K562 (cell line): ENCODE measurements at regions not wholly inside any gene's neighbourhood (a gene's known extent, or its start where the extent isn't known, plus 50 kb on each side); places are given as distances from the start of the nearest gene placed in this dataset.
A peak's percentile ranks its signal among the peaks of the same experiment; 100 is the strongest.

Source experiments
- ATAC-seq: fragments of 200-7000 bp; cut with Tn5 transposase; 3 replicates; pipeline ENCODE4 v1.9.1; 2020; ENCODE audit warnings: moderate library complexity
- BruUV-seq: library from RNA; stranded (reverse); fragments of 400-500 nt; replicated peaks from 2 replicates; lab custom pipeline; 2021; lab: Mats Ljungman, UMichigan
- CTCF ChIA-PET: fragments of 300-600 bp; formaldehyde crosslinking; extraction: SDS; loops from one replicate; lab custom pipeline; 2021; ENCODE audit warnings: low intra/inter-chr PET ratio; lab: Yijun Ruan, JAX
- POLR2A ChIA-PET: fragments of 300-600, 350-650 bp; sonication (Branson Sonifier 250); formaldehyde crosslinking; extraction: SDS; loops from one replicate; lab custom pipeline; 2021; ENCODE audit warnings: antibody characterized with exemption, inconsistent platforms; lab: Yijun Ruan, JAX
- DNase-seq, 4 experiments: peaks; one replicate each; pipeline versions ENCODE4 v3.0.0 to v3.0.0-alpha.2; 2011 to 2018; ENCODE audit warnings: low spot score in 3 of 4, mixed read lengths in 3 of 4; ENCODE audit errors: extremely low read depth in 1 of 4
- FAIRE-seq: peaks from 2 replicates; lab custom pipeline; 2011; peaks lifted over from hg19 to GRCh38; lab: Jason Lieb, UNC
- H2AFZ ChIP-seq: 2 replicates; pipeline ENCODE4 v1.6.0; 2011; ENCODE audit warnings: low read depth, low read length, control low read depth, inconsistent platforms
- H3K27ac ChIP-seq: fragments of 200-600 bp; 3 replicates; pipeline ENCODE4 v1.8.0; 2011; ENCODE audit warnings: low read depth, mild to moderate bottlenecking, control low read depth, inconsistent platforms, low read length, moderate library complexity, mixed read lengths; ENCODE audit errors: extremely low read depth
- H3K27me3 ChIP-seq, 2 experiments: fragments of 300-600 bp in 1 of 2; 2 replicates in 1 of 2; 3 replicates in 1 of 2; pipeline versions ENCODE4 v1.6.0 to v1.8.0; 2011; ENCODE audit warnings: inconsistent platforms in 2 of 2, low read length in 2 of 2, mild to moderate bottlenecking in 1 of 2, mixed read lengths in 1 of 2, moderate library complexity in 1 of 2; ENCODE audit not compliant: control insufficient read depth in 2 of 2, insufficient read depth in 2 of 2
- H3K36me3 ChIP-seq: fragments of 300-600 bp; 3 replicates; pipeline ENCODE4 v1.8.0; 2011; ENCODE audit warnings: mild to moderate bottlenecking, low read length, inconsistent platforms; ENCODE audit not compliant: control insufficient read depth, insufficient read depth
- H3K4me1 ChIP-seq, 2 experiments: fragments of 200-600 bp in 1 of 2; replicated peaks in 1 of 2; 2 replicates in 1 of 2; 3 replicates in 1 of 2; pipeline versions ENCODE4 v1.5.1 to v1.8.0; 2011; ENCODE audit warnings: inconsistent platforms in 2 of 2, low read length in 2 of 2, mild to moderate bottlenecking in 1 of 2, mixed read lengths in 1 of 2, moderate library complexity in 1 of 2; ENCODE audit not compliant: control insufficient read depth in 2 of 2, insufficient read depth in 2 of 2
- H3K4me2 ChIP-seq: 2 replicates; pipeline ENCODE4 v1.6.1; 2011; ENCODE audit warnings: low read length, control low read depth, inconsistent platforms, mixed read lengths; ENCODE audit not compliant: insufficient read depth
- H3K4me3 ChIP-seq: fragments of 200-600 bp; sonication (generic), shearing (Covaris generic); 2 replicates; pipeline ENCODE4 v1.5.1; 2016; ENCODE audit warnings: control low read depth, inconsistent platforms
- H3K79me2 ChIP-seq: fragments of 200-600 bp; 3 replicates; pipeline ENCODE4 v1.8.0; 2011; ENCODE audit warnings: low read length, inconsistent platforms; ENCODE audit not compliant: control insufficient read depth, insufficient read depth
- H3K9ac ChIP-seq, 2 experiments: 2 replicates each; pipeline versions ENCODE4 v1.6.0 to v1.6.1; 2011; ENCODE audit warnings: low read depth in 2 of 2, low read length in 2 of 2, control low read depth in 1 of 2, inconsistent platforms in 1 of 2, mild to moderate bottlenecking in 1 of 2, mixed read lengths in 1 of 2; ENCODE audit not compliant: insufficient read depth in 1 of 2
- H3K9me1 ChIP-seq: one replicate; pipeline ENCODE4 v1.6.0; 2011; ENCODE audit warnings: inconsistent platforms, mild to moderate bottlenecking, low read length, moderate library complexity; ENCODE audit not compliant: control insufficient read depth, insufficient read depth
- H3K9me3 ChIP-seq: replicated peaks from 2 replicates; pipeline ENCODE4 v1.5.1; 2011; ENCODE audit warnings: low read depth, low read length, inconsistent platforms; ENCODE audit not compliant: control insufficient read depth, insufficient read depth
- H4K20me1 ChIP-seq: replicated peaks from 2 replicates; pipeline ENCODE4 v1.6.1; 2011; ENCODE audit warnings: low read length, inconsistent platforms, mixed read lengths; ENCODE audit not compliant: control insufficient read depth, insufficient read depth
- E2F8 ChIP-seq: fragments of 450-650 bp; IDR thresholded peaks from 2 replicates; pipeline ENCODE4 v1.7.1; 2018; ENCODE audit warnings: mild to moderate bottlenecking, low read depth; ENCODE audit not compliant: partially characterized antibody
- EP300 ChIP-seq: IDR thresholded peaks from 2 replicates; pipeline ENCODE4 v1.6.1; 2012; ENCODE audit warnings: low read length, improper control_type of control experiment
- LEF1 ChIP-seq: fragments of 450-650 bp; IDR thresholded peaks from 2 replicates; pipeline ENCODE4 v1.6.1; 2016; ENCODE audit warnings: mild to moderate bottlenecking
- PURB ChIP-seq: sonication (generic); formaldehyde crosslinking; IDR thresholded peaks from 2 replicates; pipeline ENCODE4 v1.9.0; 2021; ENCODE audit warnings: low read depth, mild to moderate bottlenecking, missing genetic modification reagents
- SFPQ ChIP-seq: fragments of 200-400 bp; formaldehyde crosslinking; IDR thresholded peaks from 2 replicates; pipeline ENCODE4 v1.6.1; 2017; ENCODE audit warnings: mild to moderate bottlenecking, low read depth, low read length, moderate library complexity
- SMAD3 ChIP-seq: fragments of 450-650 bp; formaldehyde crosslinking; conservative IDR thresholded peaks from 2 replicates; pipeline ENCODE4 v1.4.0; 2020; ENCODE audit warnings: mild to moderate bottlenecking
- SNRNP70 ChIP-seq: fragments of 200-400 bp; formaldehyde crosslinking; optimal IDR thresholded peaks from 2 replicates; pipeline ENCODE3; 2017; ENCODE audit warnings: low read depth, low read length
- STAG1 ChIP-seq: sonication (generic); formaldehyde crosslinking; IDR thresholded peaks from 2 replicates; pipeline ENCODE4 v1.5.0; 2020; ENCODE audit warnings: missing genetic modification reagents, borderline replicate concordance
- ZNF224 ChIP-seq: sonication (generic); formaldehyde crosslinking; IDR thresholded peaks from 2 replicates; pipeline ENCODE4 v1.8.0; 2022; ENCODE audit warnings: mild to moderate bottlenecking, missing genetic modification reagents
- WGBS: fragments of 100-300 bp; shearing (Covaris generic); methylation state at CpG from one replicate; pipeline ENCODE4 v1.1.6; 2016; ENCODE audit warnings: low coverage, mixed read lengths; ENCODE audit not compliant: insufficient coverage; ENCODE audit errors: missing lambda C conversion rate; 5-methylcytosine and 5-hydroxymethylcytosine counted together
- in situ Hi-C: fragments of 300-500 bp; cut with MboI; formaldehyde crosslinking; loops from 4 replicates; pipeline ENCODE4 v1.15.0; 2018; ENCODE audit warnings: inconsistent platforms, mixed read lengths
- intact Hi-C: fragments of 100-400 bp; cut with micrococcal nuclease; formaldehyde crosslinking; loops from 2 replicates; pipeline ENCODE4 v1.14.2; 2022

- no peak for TF ChIP-seq SFPQ
- TF ChIP-seq E2F8, result no peak
- no peak for TF ChIP-seq SNRNP70
- TF ChIP-seq SMAD3 (CRISPR knock-in tag), result no peak
- TF ChIP-seq LEF1, result no peak
- no peak for TF ChIP-seq PURB (CRISPR knock-in tag)
- TF ChIP-seq STAG1, result no peak
These were observed 676.3 kb upstream of the KCND2 start (continued) for GRCh38 chr7:119596651-119597050.

GRCh38 chr7:119606297-119606696, 666.7 kb upstream of the KCND2 start:
- H2AFZ ChIP-seq, result no peak overlapping the region
- POLR2A ChIA-PET, result no interaction called here
- no peaks in the 10 kb centered on the region for H3K36me3 ChIP-seq
- no TSS peak for BruUV-seq
- 64% methylated on average over 1 of the region's 1 CpG for WGBS
- H3K4me1 ChIP-seq, result no peaks in the 10 kb centered on the region
- H3K79me2 ChIP-seq, result no peaks in the 10 kb centered on the region
- DNase-seq, result no peak
- H3K4me3 ChIP-seq, result no peak overlapping the region
- no peak overlapping the region for H3K27ac ChIP-seq
- no peak for FAIRE-seq
- H3K9me3 ChIP-seq, result no peaks in the 10 kb centered on the region; the same call in 1 of the 2 replicates
- intact Hi-C loops (no loop called here), in situ Hi-C loops (no loop called here)
- no peak overlapping the region for H3K9ac ChIP-seq
- CTCF ChIA-PET, result no interaction called here
- no peak overlapping the region for H3K4me2 ChIP-seq
- no peaks in the 10 kb centered on the region for H3K27me3 ChIP-seq
- H3K9me1 ChIP-seq, result no peaks in the 10 kb centered on the region
- H4K20me1 ChIP-seq, result no peaks in the 10 kb centered on the region
- TF ChIP-seq ZNF224 (CRISPR knock-in tag) (peak; percentile 98), EP300 (no peak)
- ATAC-seq, result no peak
